Colonic mucosa (tissue), 4 donors: ENCODE measurements at regions not wholly inside any gene's neighbourhood (a gene's known extent, or its start where the extent isn't known, plus 50 kb on each side); places are given as distances from the start of the nearest gene placed in this dataset.

Source experiments
- DNase-seq: peaks from one replicate; pipeline ENCODE4 v3.0.0-alpha.2; 2020
- H3K27ac ChIP-seq: fragments of 200-600 bp; one replicate; pipeline ENCODE4 v1.8.0; 2021
- H3K27me3 ChIP-seq: fragments of 200-600 bp; one replicate; pipeline ENCODE4 v1.8.0; 2021
- H3K36me3 ChIP-seq: fragments of 200-600 bp; one replicate; pipeline ENCODE4 v1.8.0; 2021
- H3K4me1 ChIP-seq: fragments of 200-600 bp; one replicate; pipeline ENCODE4 v1.8.0; 2021; ENCODE audit warnings: mild to moderate bottlenecking
- H3K4me3 ChIP-seq: fragments of 200-600 bp; one replicate; pipeline ENCODE4 v1.8.0; 2021
- H3K9ac ChIP-seq, 2 donors: one replicate each; pipeline ENCODE4 v1.7.0; 2013; ENCODE audit warnings: control low read depth in 2 of 2, low read depth in 2 of 2, low read length in 2 of 2
- H3K9me3 ChIP-seq: fragments of 200-600 bp; one replicate; pipeline ENCODE4 v1.8.0; 2021
- CTCF ChIP-seq: fragments of 200-600 bp; IDR thresholded peaks from one replicate; pipeline ENCODE4 v1.8.0; 2022; ENCODE audit warnings: antibody characterized with exemption, mild to moderate bottlenecking
- intact Hi-C: fragments of 100-400 bp; cut with DNase I; formaldehyde crosslinking; loops from one replicate; pipeline ENCODE4 v1.14.1; 2022
- donor health status: healthy.
- donor health status: DM: no; HTN: no; CAD: no.
- donor health status: DM: no; HTN: no; CAD: no.

- intact Hi-C loops, result no loop called here
- Histone ChIP-seq H3K4me3 (no peak overlapping the region), H3K4me1 (no peaks in the 10 kb centered on the region), H3K27me3 (no peaks in the 10 kb centered on the region), H3K27ac (no peak overlapping the region), H3K9ac (no peak overlapping the region), H3K9me3 (no peaks in the 10 kb centered on the region), H3K36me3 (no peaks in the 10 kb centered on the region)
- no peak for TF ChIP-seq CTCF
- no peak for DNase-seq
These were observed 64.6 kb upstream of the ACKR3 start for GRCh38 chr2:236505041-236505440.

GRCh38 chr2:236505648-236506047, 64.0 kb upstream of the ACKR3 start:
- no peak for DNase-seq
- H3K27me3 ChIP-seq, result no peaks in the 10 kb centered on the region
- H3K36me3 ChIP-seq, result no peaks in the 10 kb centered on the region
- H3K9me3 ChIP-seq, result no peaks in the 10 kb centered on the region
- intact Hi-C loops, result no loop called here
- no peaks in the 10 kb centered on the region for H3K4me1 ChIP-seq
- H3K27ac ChIP-seq, result no peak overlapping the region
- no peak for TF ChIP-seq CTCF
- H3K9ac ChIP-seq, result no peak overlapping the region
- H3K4me3 ChIP-seq, result no peak overlapping the region

- no peak overlapping the region for H3K27ac ChIP-seq
- H3K4me1 ChIP-seq, result no peaks in the 10 kb centered on the region
- H3K9ac ChIP-seq, result peak overlapping the region in 1 of 2 donors; percentile 12
- H3K9me3 ChIP-seq, result no peaks in the 10 kb centered on the region
- DNase-seq, result no peak
- intact Hi-C loops, result no loop called here
- H3K4me3 ChIP-seq, result peak overlapping the region; percentile 20
- H3K27me3 ChIP-seq, result no peaks in the 10 kb centered on the region
- H3K36me3 ChIP-seq, result no peaks in the 10 kb centered on the region
- no peak for TF ChIP-seq CTCF
These were observed 62.1 kb upstream of the ACKR3 start for GRCh38 chr2:236507393-236508085.

GRCh38 chr2:236508466-236508865, 61.2 kb upstream of the ACKR3 start:
- no peak for DNase-seq
- Histone ChIP-seq H3K9me3 (no peaks in the 10 kb centered on the region), H3K27ac (no peak overlapping the region), H3K27me3 (no peaks in the 10 kb centered on the region), H3K36me3 (no peaks in the 10 kb centered on the region), H3K4me3 (no peak overlapping the region), H3K9ac (no peak overlapping the region), H3K4me1 (no peaks in the 10 kb centered on the region)
- TF ChIP-seq CTCF, result no peak
- intact Hi-C loops, result no loop called here

GRCh38 chr2:236510034-236510433, 59.6 kb upstream of the ACKR3 start:
- no peaks in the 10 kb centered on the region for H3K4me1 ChIP-seq
- H3K36me3 ChIP-seq, result no peaks in the 10 kb centered on the region
- H3K27ac ChIP-seq, result no peak overlapping the region
- no peaks in the 10 kb centered on the region for H3K9me3 ChIP-seq
- no peak for DNase-seq
- no peak for TF ChIP-seq CTCF
- no peak overlapping the region for H3K9ac ChIP-seq
- no peak overlapping the region for H3K4me3 ChIP-seq
- no peaks in the 10 kb centered on the region for H3K27me3 ChIP-seq
- intact Hi-C loops, result no loop called here
